DOHH2 (cell line): ENCODE measurements at regions not wholly inside any gene's neighbourhood (a gene's known extent, or its start where the extent isn't known, plus 50 kb on each side); places are given as distances from the start of the nearest gene placed in this dataset.

Source experiments
- EZH2phosphoT487 ChIP-seq: fragments of 200-600 bp; sonication (generic); IDR thresholded peaks from 2 replicates; pipeline ENCODE4 v1.6.1; 2017; ENCODE audit warnings: borderline replicate concordance, mild to moderate bottlenecking, antibody characterized with exemption, low read length, moderate library complexity, mixed read lengths
- TF ChIP-seq, protein P1 (sequence below): fragments of 200-600 bp; sonication (generic); IDR thresholded peaks from one replicate; pipeline ENCODE4 v1.5.1; 2014; ENCODE audit warnings: antibody characterized with exemption, mild to moderate bottlenecking, low read depth, low read length; ENCODE audit not compliant: poor library complexity, severe bottlenecking

DNA sequence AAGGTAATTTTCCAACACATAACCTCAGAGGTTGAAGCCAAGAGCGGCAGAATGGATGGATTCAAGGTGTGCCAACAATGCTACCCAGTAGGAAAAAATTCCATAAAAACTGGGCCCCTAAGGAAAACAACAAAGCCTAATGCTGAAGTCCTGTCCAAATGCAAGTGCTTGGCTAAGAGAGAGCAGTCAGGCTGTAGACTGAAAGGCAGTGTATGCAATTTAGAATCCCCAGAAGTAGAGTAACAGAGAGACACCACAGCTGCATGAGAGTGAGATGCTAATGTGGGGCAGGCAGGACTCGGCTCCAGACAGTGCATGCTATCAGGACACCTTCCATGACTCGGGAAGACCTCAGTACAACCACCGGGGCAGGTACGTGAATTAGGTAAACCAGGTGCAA lies 124.5 kb downstream of the ZFAND4 start:
- TF ChIP-seq, protein P1, sequence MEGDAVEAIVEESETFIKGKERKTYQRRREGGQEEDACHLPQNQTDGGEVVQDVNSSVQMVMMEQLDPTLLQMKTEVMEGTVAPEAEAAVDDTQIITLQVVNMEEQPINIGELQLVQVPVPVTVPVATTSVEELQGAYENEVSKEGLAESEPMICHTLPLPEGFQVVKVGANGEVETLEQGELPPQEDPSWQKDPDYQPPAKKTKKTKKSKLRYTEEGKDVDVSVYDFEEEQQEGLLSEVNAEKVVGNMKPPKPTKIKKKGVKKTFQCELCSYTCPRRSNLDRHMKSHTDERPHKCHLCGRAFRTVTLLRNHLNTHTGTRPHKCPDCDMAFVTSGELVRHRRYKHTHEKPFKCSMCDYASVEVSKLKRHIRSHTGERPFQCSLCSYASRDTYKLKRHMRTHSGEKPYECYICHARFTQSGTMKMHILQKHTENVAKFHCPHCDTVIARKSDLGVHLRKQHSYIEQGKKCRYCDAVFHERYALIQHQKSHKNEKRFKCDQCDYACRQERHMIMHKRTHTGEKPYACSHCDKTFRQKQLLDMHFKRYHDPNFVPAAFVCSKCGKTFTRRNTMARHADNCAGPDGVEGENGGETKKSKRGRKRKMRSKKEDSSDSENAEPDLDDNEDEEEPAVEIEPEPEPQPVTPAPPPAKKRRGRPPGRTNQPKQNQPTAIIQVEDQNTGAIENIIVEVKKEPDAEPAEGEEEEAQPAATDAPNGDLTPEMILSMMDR: no peak
- TF ChIP-seq EZH2phosphoT487: no peak
